ENCODE measurements at regions not wholly inside any gene's neighbourhood (a gene's known extent, or its start where the extent isn't known, plus 50 kb on each side); places are given as distances from the start of the nearest gene placed in this dataset.

DNA sequence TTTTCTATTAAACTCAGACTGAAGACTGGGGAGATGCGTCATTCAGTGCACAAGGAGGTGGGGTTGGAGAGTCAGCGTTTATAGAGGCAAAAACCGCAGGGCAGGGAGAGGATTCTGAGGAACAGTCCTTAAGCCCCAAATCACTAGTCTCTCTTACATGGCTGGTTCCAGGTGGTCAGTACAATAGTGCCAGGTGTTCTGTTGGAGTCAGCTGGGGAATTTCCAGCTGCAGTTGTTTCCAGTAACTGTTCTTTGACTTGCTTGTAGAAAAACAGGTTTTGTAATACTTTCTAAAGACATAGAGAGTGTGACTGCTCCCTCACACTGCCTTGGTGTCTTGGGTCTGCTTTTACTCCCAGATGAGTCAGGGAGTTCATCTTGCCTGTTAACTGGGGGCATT lies 192.2 kb downstream of the TMTC3 start:
- CTCF ChIA-PET, result interaction anchor here (1.3 to 2.0 kb wide), 4 partner anchors 9 to 35 kb away, joined by 3 to 9 read pairs (median 6); no protein-coding TSS in a partner anchor
- peak overlapping the region; percentile 10; the same call in 1 of the 2 replicates for H3K27ac ChIP-seq (ENCODE audit: control insufficient read depth, insufficient read depth)
- no peaks in the 10 kb centered on the region for H3K27me3 ChIP-seq (replicated peaks in 1 of 2; ENCODE audit: control insufficient read depth in 2 of 2, insufficient read depth in 2 of 2, low read length in 1 of 2)
- no peaks in the 10 kb centered on the region for H3K79me2 ChIP-seq (ENCODE audit: control insufficient read depth, insufficient read depth, low read length)
- no peaks in the 10 kb centered on the region for H4K20me1 ChIP-seq (ENCODE audit: control insufficient read depth, insufficient read depth)
- FAIRE-seq (peak; percentile 78), ATAC-seq (peak; percentile 88), DNase-seq (ENCODE audit: low read depth, low spot score) (peak; percentile 15)
- no peaks in the 10 kb centered on the region; the same call in 2 of the 3 replicates for H3K9me3 ChIP-seq (replicated peaks; ENCODE audit: control insufficient read depth, insufficient read depth, low read length)
- WGBS (ENCODE audit: insufficient coverage, insufficient replicate concordance, low lambda C conversion rate, missing lambda C conversion rate), result 39% methylated on average over 3 of the region's 3 CpGs
- no peaks in the 10 kb centered on the region; the same call in 1 of the 2 replicates for H3K4me1 ChIP-seq (ENCODE audit: control insufficient read depth, insufficient read depth, low read length)
- POLR2A ChIA-PET, result interaction anchor here (0.8 to 2.0 kb wide), 4 partner anchors 9 to 34 kb away, joined by 3 to 6 read pairs (median 4); no protein-coding TSS in a partner anchor
- RAD21 ChIA-PET (ENCODE audit: unreplicated experiment), result interaction anchor here (1.1 to 1.9 kb wide), 6 partner anchors 8 to 34 kb away, joined by 3 to 6 read pairs (median 4); no protein-coding TSS in a partner anchor
- intact Hi-C loops (cut with micrococcal nuclease; ENCODE audit: unreplicated experiment), result no loop called here
- no TSS peak for BruUV-seq (replicated peaks)
- SMC1A ChIA-PET (ENCODE audit: uncharacterized antibody, unreplicated experiment), result interaction anchor here (0.7 to 4.5 kb wide), 13 partner anchors 10 to 192 kb away, joined by 3 to 23 read pairs (median 4); partner anchors contain the start of genes CEP290 and TMTC3
- H3K9ac ChIP-seq (ENCODE audit: control insufficient read depth, insufficient read depth, low read length), result no peak overlapping the region
- in situ Hi-C loops (cut with MboI), result no loop called here
- H3K4me3 ChIP-seq, result no peak overlapping the region
- no peaks in the 10 kb centered on the region for H3K36me3 ChIP-seq (ENCODE audit: control insufficient read depth in 2 of 2, insufficient read depth in 2 of 2, low read length in 1 of 2)
- H3K4me2 ChIP-seq (ENCODE audit: control insufficient read depth, insufficient read depth), result peak overlapping the region; percentile 33; the same call in 1 of the 2 replicates
- H2AFZ ChIP-seq (ENCODE audit: control insufficient read depth, low read depth, low read length), result peak overlapping the region; percentile 71
- TF ChIP-seq ZBED1 (IDR thresholded peaks at IDR 0.05; ENCODE audit: borderline replicate concordance), result no peak
- TF ChIP-seq, protein P1, sequence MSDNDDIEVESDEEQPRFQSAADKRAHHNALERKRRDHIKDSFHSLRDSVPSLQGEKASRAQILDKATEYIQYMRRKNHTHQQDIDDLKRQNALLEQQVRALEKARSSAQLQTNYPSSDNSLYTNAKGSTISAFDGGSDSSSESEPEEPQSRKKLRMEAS (IDR thresholded peaks at IDR 0.05; ENCODE audit: low read depth, low read length), result no peak
- no peak for TF ChIP-seq BACH1 (IDR thresholded peaks at IDR 0.05; ENCODE audit: borderline replicate concordance)
- TF ChIP-seq ZNF207 (IDR thresholded peaks at IDR 0.05; ENCODE audit: borderline replicate concordance), result no peak
- TF ChIP-seq PBX3 (IDR thresholded peaks at IDR 0.05; ENCODE audit: insufficient replicate concordance, low read depth, low read length), result no peak
- TF ChIP-seq POLR2A (IDR thresholded peaks at IDR 0.05; ENCODE audit: low read depth, low read length), result no peak
- no peak for TF ChIP-seq IRF5 (IDR thresholded peaks at IDR 0.05; ENCODE audit: borderline replicate concordance)
- no peak for TF ChIP-seq FOS (IDR thresholded peaks at IDR 0.05; ENCODE audit: borderline replicate concordance, extremely low read depth, insufficient read length)
- no peak for TF ChIP-seq HCFC1 (IDR thresholded peaks at IDR 0.05; ENCODE audit: low read length)
- TF ChIP-seq, protein P2, sequence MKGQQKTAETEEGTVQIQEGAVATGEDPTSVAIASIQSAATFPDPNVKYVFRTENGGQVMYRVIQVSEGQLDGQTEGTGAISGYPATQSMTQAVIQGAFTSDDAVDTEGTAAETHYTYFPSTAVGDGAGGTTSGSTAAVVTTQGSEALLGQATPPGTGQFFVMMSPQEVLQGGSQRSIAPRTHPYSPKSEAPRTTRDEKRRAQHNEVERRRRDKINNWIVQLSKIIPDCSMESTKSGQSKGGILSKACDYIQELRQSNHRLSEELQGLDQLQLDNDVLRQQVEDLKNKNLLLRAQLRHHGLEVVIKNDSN (IDR thresholded peaks at IDR 0.05; ENCODE audit: borderline replicate concordance, extremely low read length, insufficient read depth, low read depth, low read length), result no peak
- TF ChIP-seq HSF1 (IDR thresholded peaks at IDR 0.05; ENCODE audit: low read depth, low read length), result no peak
- no peak for TF ChIP-seq RELA (IDR thresholded peaks at IDR 0.05; ENCODE audit: borderline replicate concordance, partially characterized antibody)
- TF ChIP-seq KLF5 (IDR thresholded peaks at IDR 0.05; ENCODE audit: partially characterized antibody), result no peak
- TF ChIP-seq, protein P3, sequence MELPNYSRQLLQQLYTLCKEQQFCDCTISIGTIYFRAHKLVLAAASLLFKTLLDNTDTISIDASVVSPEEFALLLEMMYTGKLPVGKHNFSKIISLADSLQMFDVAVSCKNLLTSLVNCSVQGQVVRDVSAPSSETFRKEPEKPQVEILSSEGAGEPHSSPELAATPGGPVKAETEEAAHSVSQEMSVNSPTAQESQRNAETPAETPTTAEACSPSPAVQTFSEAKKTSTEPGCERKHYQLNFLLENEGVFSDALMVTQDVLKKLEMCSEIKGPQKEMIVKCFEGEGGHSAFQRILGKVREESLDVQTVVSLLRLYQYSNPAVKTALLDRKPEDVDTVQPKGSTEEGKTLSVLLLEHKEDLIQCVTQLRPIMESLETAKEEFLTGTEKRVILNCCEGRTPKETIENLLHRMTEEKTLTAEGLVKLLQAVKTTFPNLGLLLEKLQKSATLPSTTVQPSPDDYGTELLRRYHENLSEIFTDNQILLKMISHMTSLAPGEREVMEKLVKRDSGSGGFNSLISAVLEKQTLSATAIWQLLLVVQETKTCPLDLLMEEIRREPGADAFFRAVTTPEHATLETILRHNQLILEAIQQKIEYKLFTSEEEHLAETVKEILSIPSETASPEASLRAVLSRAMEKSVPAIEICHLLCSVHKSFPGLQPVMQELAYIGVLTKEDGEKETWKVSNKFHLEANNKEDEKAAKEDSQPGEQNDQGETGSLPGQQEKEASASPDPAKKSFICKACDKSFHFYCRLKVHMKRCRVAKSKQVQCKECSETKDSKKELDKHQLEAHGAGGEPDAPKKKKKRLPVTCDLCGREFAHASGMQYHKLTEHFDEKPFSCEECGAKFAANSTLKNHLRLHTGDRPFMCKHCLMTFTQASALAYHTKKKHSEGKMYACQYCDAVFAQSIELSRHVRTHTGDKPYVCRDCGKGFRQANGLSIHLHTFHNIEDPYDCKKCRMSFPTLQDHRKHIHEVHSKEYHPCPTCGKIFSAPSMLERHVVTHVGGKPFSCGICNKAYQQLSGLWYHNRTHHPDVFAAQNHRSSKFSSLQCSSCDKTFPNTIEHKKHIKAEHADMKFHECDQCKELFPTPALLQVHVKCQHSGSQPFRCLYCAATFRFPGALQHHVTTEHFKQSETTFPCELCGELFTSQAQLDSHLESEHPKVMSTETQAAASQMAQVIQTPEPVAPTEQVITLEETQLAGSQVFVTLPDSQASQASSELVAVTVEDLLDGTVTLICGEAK (IDR thresholded peaks at IDR 0.05; ENCODE audit: borderline replicate concordance), result no peak
- TF ChIP-seq CBX3 (IDR thresholded peaks at IDR 0.05; ENCODE audit: borderline replicate concordance, low read depth), result no peak
